ENCODE measurements at regions not wholly inside any gene's neighbourhood (a gene's known extent, or its start where the extent isn't known, plus 50 kb on each side); places are given as distances from the start of the nearest gene placed in this dataset.

- DNase-seq (ENCODE audit: low read depth, low spot score) (no peak), ATAC-seq (no peak)
- TF ChIP-seq TCF7L2 (IDR thresholded peaks at IDR 0.05; ENCODE audit: low read depth, low read length): no peak
- in situ Hi-C loops (cut with HindIII; ENCODE audit: low pct_unique_long_range_greater_than_20kb, low sequenced_read_pairs) (no loop called here), intact Hi-C loops (cut with micrococcal nuclease; ENCODE audit: unreplicated experiment) (no loop called here)
- no TSS peak for BruUV-seq (replicated peaks)
- ChIA-PET POLR2A (no interaction called here), CTCF (no interaction called here)
- no peak overlapping the region for H3K4me3 ChIP-seq (ENCODE audit: low read depth in 2 of 2, low read length in 2 of 2)
- H3K27me3 ChIP-seq (ENCODE audit: control insufficient read depth, insufficient read depth, low read length): no peaks in the 10 kb centered on the region
- H3K27ac ChIP-seq (ENCODE audit: low read length): no peak overlapping the region
- no peaks in the 10 kb centered on the region for H3K9me3 ChIP-seq (ENCODE audit: control insufficient read depth, insufficient read depth, low read depth, low read length)
- no peaks in the 10 kb centered on the region for H3K4me1 ChIP-seq (ENCODE audit: control insufficient read depth, insufficient read depth, low read length)
- no peaks in the 10 kb centered on the region for H3K36me3 ChIP-seq (ENCODE audit: control insufficient read depth, insufficient read depth, low read length)
Measured at GRCh38 chr6:85114581-85114935, 335.3 kb upstream of the NT5E start.

DNA sequence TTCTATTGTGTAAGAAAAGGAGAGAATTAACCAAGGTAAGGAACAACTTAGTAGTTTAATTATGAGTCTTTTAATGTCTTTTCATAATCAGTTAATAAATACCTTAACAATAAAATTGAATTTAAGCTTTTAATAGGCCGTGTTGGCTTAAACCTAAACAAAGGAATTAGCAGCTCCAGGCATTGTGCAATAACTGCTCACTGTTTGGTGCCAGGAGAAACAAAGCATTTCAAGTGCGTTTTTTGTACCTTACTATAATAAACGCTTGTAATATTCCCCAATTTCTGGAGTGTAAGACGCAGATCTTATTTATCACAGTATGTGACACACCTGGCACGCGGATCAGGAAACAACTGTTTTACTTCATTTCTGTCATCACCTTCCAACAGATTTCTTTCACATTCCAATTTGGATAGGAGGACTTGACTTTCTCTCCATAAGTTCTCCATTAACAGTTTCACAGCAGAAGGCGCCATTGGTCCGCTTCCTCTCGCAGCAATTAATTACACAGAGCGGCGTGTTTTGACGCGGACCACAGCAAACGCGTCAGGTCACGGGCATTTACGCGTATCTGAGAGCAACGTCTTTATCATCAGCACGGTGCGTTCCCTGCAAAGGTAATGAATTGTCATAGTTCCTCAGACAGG lies 335.8 kb upstream of the NT5E start:
- H3K9me3 ChIP-seq (ENCODE audit: control insufficient read depth, insufficient read depth, low read depth, low read length): no peaks in the 10 kb centered on the region
- intact Hi-C loops (cut with micrococcal nuclease; ENCODE audit: unreplicated experiment): no loop called here
- TF ChIP-seq, protein P1, sequence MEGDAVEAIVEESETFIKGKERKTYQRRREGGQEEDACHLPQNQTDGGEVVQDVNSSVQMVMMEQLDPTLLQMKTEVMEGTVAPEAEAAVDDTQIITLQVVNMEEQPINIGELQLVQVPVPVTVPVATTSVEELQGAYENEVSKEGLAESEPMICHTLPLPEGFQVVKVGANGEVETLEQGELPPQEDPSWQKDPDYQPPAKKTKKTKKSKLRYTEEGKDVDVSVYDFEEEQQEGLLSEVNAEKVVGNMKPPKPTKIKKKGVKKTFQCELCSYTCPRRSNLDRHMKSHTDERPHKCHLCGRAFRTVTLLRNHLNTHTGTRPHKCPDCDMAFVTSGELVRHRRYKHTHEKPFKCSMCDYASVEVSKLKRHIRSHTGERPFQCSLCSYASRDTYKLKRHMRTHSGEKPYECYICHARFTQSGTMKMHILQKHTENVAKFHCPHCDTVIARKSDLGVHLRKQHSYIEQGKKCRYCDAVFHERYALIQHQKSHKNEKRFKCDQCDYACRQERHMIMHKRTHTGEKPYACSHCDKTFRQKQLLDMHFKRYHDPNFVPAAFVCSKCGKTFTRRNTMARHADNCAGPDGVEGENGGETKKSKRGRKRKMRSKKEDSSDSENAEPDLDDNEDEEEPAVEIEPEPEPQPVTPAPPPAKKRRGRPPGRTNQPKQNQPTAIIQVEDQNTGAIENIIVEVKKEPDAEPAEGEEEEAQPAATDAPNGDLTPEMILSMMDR (IDR thresholded peaks at IDR 0.05): no peak
- TF ChIP-seq SIN3A (IDR thresholded peaks at IDR 0.05; ENCODE audit: borderline replicate concordance, insufficient read depth, low read depth, low read length) (no peak), TCF7L2 (IDR thresholded peaks at IDR 0.05; ENCODE audit: low read depth, low read length) (no peak), REST (IDR thresholded peaks at IDR 0.05; ENCODE audit: insufficient read depth in 1 of 2, low read depth in 2 of 2, low read length in 1 of 2) (no peak), POLR2AphosphoS5 (IDR thresholded peaks at IDR 0.05; ENCODE audit: low read depth, low read length) (no peak)
- POLR2A ChIA-PET: no interaction called here
- CTCF ChIA-PET: no interaction called here
- BruUV-seq (replicated peaks): no TSS peak
- in situ Hi-C loops (cut with HindIII; ENCODE audit: low pct_unique_long_range_greater_than_20kb, low sequenced_read_pairs): no loop called here
- H3K27me3 ChIP-seq (ENCODE audit: control insufficient read depth, insufficient read depth, low read length): no peaks in the 10 kb centered on the region
- no peak for ATAC-seq
- no peaks in the 10 kb centered on the region for H3K4me1 ChIP-seq (ENCODE audit: control insufficient read depth, insufficient read depth, low read length)
- no peak for DNase-seq (ENCODE audit: low read depth, low spot score)
- H3K27ac ChIP-seq (ENCODE audit: low read length): no peak overlapping the region
- H3K36me3 ChIP-seq (ENCODE audit: control insufficient read depth, insufficient read depth, low read length): no peaks in the 10 kb centered on the region
- no peak overlapping the region for H3K4me3 ChIP-seq (ENCODE audit: low read depth in 2 of 2, low read length in 2 of 2)

DNA sequence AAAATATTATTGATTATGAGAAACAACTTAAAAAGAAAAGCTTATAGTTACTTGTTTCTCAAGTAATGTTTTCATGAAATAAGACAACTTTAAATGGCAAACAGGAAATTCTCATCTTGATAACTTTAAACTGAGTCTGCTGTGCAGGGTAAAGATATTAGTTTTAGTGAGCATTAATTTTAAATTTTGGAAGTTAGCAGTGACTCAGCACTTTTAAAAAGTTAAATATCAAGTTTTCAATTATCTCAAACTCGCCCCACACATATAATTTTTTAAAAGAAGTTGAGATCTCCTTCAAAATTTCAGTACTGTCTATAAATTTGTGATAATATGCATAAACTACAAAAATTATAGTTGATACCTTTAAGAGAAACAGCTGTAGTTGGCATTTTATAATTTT lies 337.3 kb upstream of the NT5E start:
- Histone ChIP-seq H3K4me1 (ENCODE audit: control insufficient read depth, insufficient read depth, low read length) (no peaks in the 10 kb centered on the region), H3K27ac (ENCODE audit: low read length) (no peak overlapping the region), H3K4me3 (ENCODE audit: low read depth in 2 of 2, low read length in 2 of 2) (no peak overlapping the region), H3K9me3 (ENCODE audit: control insufficient read depth, insufficient read depth, low read depth, low read length) (no peaks in the 10 kb centered on the region), H3K27me3 (ENCODE audit: control insufficient read depth, insufficient read depth, low read length) (no peaks in the 10 kb centered on the region), H3K36me3 (ENCODE audit: control insufficient read depth, insufficient read depth, low read length) (no peaks in the 10 kb centered on the region)
- BruUV-seq (replicated peaks): no TSS peak
- ATAC-seq (no peak), DNase-seq (ENCODE audit: low read depth, low spot score) (no peak)
- ChIA-PET POLR2A (no interaction called here), CTCF (no interaction called here)
- intact Hi-C loops (cut with micrococcal nuclease; ENCODE audit: unreplicated experiment): no loop called here
- in situ Hi-C loops (cut with HindIII; ENCODE audit: low pct_unique_long_range_greater_than_20kb, low sequenced_read_pairs): no loop called here
- TF ChIP-seq TCF7L2 (IDR thresholded peaks at IDR 0.05; ENCODE audit: low read depth, low read length): no peak
- no peak for TF ChIP-seq REST (IDR thresholded peaks at IDR 0.05; ENCODE audit: insufficient read depth in 1 of 2, low read depth in 2 of 2, low read length in 1 of 2)
- TF ChIP-seq, protein P1 (IDR thresholded peaks at IDR 0.05): no peak
- TF ChIP-seq POLR2AphosphoS5 (IDR thresholded peaks at IDR 0.05; ENCODE audit: low read depth, low read length): no peak
- TF ChIP-seq SIN3A (IDR thresholded peaks at IDR 0.05; ENCODE audit: borderline replicate concordance, insufficient read depth, low read depth, low read length): no peak
